Astrocyte (in vitro differentiated cells and primary cell): ENCODE measurements at regions not wholly inside any gene's neighbourhood (a gene's known extent, or its start where the extent isn't known, plus 50 kb on each side); places are given as distances from the start of the nearest gene placed in this dataset.
A peak's percentile ranks its signal among the peaks of the same experiment; 100 is the strongest.
"Not testable (repeated sequence)": the region's sequence is repeated elsewhere in the genome, so short reads cannot be mapped to it uniquely, and the experiment has no call there.

Experiments
- DNase-seq: peaks from one replicate; pipeline ENCODE4 v3.0.0-alpha.2; 2010; ENCODE audit warnings: low read depth
- FAIRE-seq: peaks from 2 replicates; lab custom pipeline; 2011; peaks lifted over from hg19 to GRCh38; lab: Jason Lieb, UNC
- H2AFZ ChIP-seq: 2 replicates; pipeline ENCODE4 v1.6.0; 2012; ENCODE audit warnings: low read depth, low read length, inconsistent platforms
- H3K27ac ChIP-seq: 2 replicates; pipeline ENCODE4 v1.5.1; 2011; ENCODE audit warnings: low read depth, low read length, inconsistent platforms
- H3K27me3 ChIP-seq: 2 replicates; pipeline ENCODE4 v1.6.0; 2011; ENCODE audit warnings: low read length, inconsistent platforms; ENCODE audit not compliant: insufficient read depth
- H3K36me3 ChIP-seq: 2 replicates; pipeline ENCODE4 v1.5.1; 2011; ENCODE audit warnings: low read length, inconsistent platforms; ENCODE audit not compliant: insufficient read depth
- H3K4me1 ChIP-seq: 2 replicates; pipeline ENCODE4 v1.5.1; 2011; ENCODE audit warnings: low read length, inconsistent platforms; ENCODE audit not compliant: insufficient read depth
- H3K4me2 ChIP-seq: 2 replicates; pipeline ENCODE4 v1.6.0; 2012; ENCODE audit warnings: low read length, inconsistent platforms
- H3K4me3 ChIP-seq: 2 replicates; pipeline ENCODE4 v1.5.1; 2011; ENCODE audit warnings: low read depth, mild to moderate bottlenecking, low read length, inconsistent platforms; ENCODE audit not compliant: insufficient read depth
- H3K79me2 ChIP-seq: 2 replicates; pipeline ENCODE4 v1.6.0; 2012; ENCODE audit warnings: mild to moderate bottlenecking, low read length, inconsistent platforms; ENCODE audit not compliant: insufficient read depth
- H3K9ac ChIP-seq: 2 replicates; pipeline ENCODE4 v1.6.0; 2012; ENCODE audit warnings: mild to moderate bottlenecking, low read length, inconsistent platforms
- H3K9me3 ChIP-seq: 2 replicates; pipeline ENCODE4 v1.5.1; 2012; ENCODE audit warnings: low read depth, mild to moderate bottlenecking, low read length, inconsistent platforms; ENCODE audit not compliant: insufficient read depth
- H4K20me1 ChIP-seq: 2 replicates; pipeline ENCODE4 v1.6.0; 2012; ENCODE audit warnings: low read length, inconsistent platforms; ENCODE audit not compliant: insufficient read depth
- H3K27ac Mint-ChIP-seq: one replicate; pipeline ENCODE4 v1.8.0; 2021; ENCODE audit warnings: mild to moderate bottlenecking, mixed read lengths; ENCODE audit not compliant: unreplicated experiment
- H3K27me3 Mint-ChIP-seq: one replicate; pipeline ENCODE4 v1.8.0; 2021; ENCODE audit warnings: low read depth, mixed read lengths; ENCODE audit not compliant: unreplicated experiment
- H3K36me3 Mint-ChIP-seq: one replicate; pipeline ENCODE4 v1.8.0; 2021; ENCODE audit warnings: low read depth, mixed read lengths; ENCODE audit not compliant: unreplicated experiment
- H3K4me1 Mint-ChIP-seq: one replicate; pipeline ENCODE4 v1.8.0; 2021; ENCODE audit warnings: low read depth, mixed read lengths; ENCODE audit not compliant: unreplicated experiment
- H3K4me3 Mint-ChIP-seq: one replicate; pipeline ENCODE4 v1.8.0; 2021; ENCODE audit warnings: mild to moderate bottlenecking, moderate library complexity, mixed read lengths; ENCODE audit not compliant: unreplicated experiment
- H3K9me3 Mint-ChIP-seq: one replicate; pipeline ENCODE4 v1.8.0; 2021; ENCODE audit warnings: mild to moderate bottlenecking, mixed read lengths; ENCODE audit not compliant: unreplicated experiment
- CTCF ChIP-seq: IDR thresholded peaks from 2 replicates; pipeline ENCODE4 v1.5.1; 2011; ENCODE audit warnings: low read depth, mild to moderate bottlenecking, inconsistent platforms, low read length, moderate library complexity; ENCODE audit not compliant: insufficient read depth
- EZH2 ChIP-seq: IDR thresholded peaks from 2 replicates; pipeline ENCODE4 v1.6.1; 2012; ENCODE audit warnings: mild to moderate bottlenecking, low read length, inconsistent platforms; ENCODE audit not compliant: insufficient read depth

GRCh38 chr17:72385475-72385874 is 264.7 kb downstream of the SOX9 start:
- H3K9me3 ChIP-seq, result no peaks in the 10 kb centered on the region
- H3K79me2 ChIP-seq, result no peaks in the 10 kb centered on the region
- no peaks in the 10 kb centered on the region for H3K27me3 ChIP-seq
- no peak overlapping the region for H3K4me3 ChIP-seq
- Mint-ChIP-seq H3K9me3 (peaks cover 3% of the 10 kb centered on the region), H3K4me3 (no peak overlapping the region), H3K27me3 (no peaks in the 10 kb centered on the region), H3K4me1 (peaks cover 36% of the 10 kb centered on the region), H3K36me3 (no peaks in the 10 kb centered on the region), H3K27ac (no peak overlapping the region)
- no peak for TF ChIP-seq CTCF
- TF ChIP-seq EZH2, result no peak
- FAIRE-seq, result no peak
- no peaks in the 10 kb centered on the region for H4K20me1 ChIP-seq
- no peak overlapping the region for H2AFZ ChIP-seq
- H3K4me2 ChIP-seq, result no peak overlapping the region
- H3K4me1 ChIP-seq, result peaks cover 48% of the 10 kb centered on the region
- no peak overlapping the region for H3K27ac ChIP-seq
- DNase-seq, result no peak
- no peak overlapping the region for H3K9ac ChIP-seq
- H3K36me3 ChIP-seq, result no peaks in the 10 kb centered on the region

GRCh38 chr17:72386173-72386572 is 265.4 kb downstream of the SOX9 start:
- peak; percentile 66 for DNase-seq
- H3K9ac ChIP-seq, H3K36me3 Mint-ChIP-seq, H3K27me3 ChIP-seq, H3K36me3 ChIP-seq, H3K9me3 ChIP-seq, H3K9me3 Mint-ChIP-seq, H3K4me3 ChIP-seq, H3K79me2 ChIP-seq, H4K20me1 ChIP-seq, H3K27ac ChIP-seq, H2AFZ ChIP-seq, H3K4me2 ChIP-seq, H3K4me3 Mint-ChIP-seq, FAIRE-seq, H3K27me3 Mint-ChIP-seq: not testable (repeated sequence)
- peaks cover 55% of the 10 kb centered on the region for H3K4me1 ChIP-seq
- Mint-ChIP-seq H3K27ac (peak overlapping the region; percentile 41), H3K4me1 (peaks cover 43% of the 10 kb centered on the region)

GRCh38 chr17:72386619-72387237 is 265.9 kb downstream of the SOX9 start:
- peak overlapping the region; percentile 45 for H3K4me2 ChIP-seq
- H3K4me1 ChIP-seq, result peaks cover 60% of the 10 kb centered on the region

More at GRCh38 chr17:72386619-72387237, 265.9 kb downstream of the SOX9 start:
- Mint-ChIP-seq H3K27me3 (no peaks in the 10 kb centered on the region), H3K4me1 (peaks cover 49% of the 10 kb centered on the region), H3K4me3 (no peak overlapping the region), H3K27ac (peak overlapping the region; percentile 41), H3K9me3 (peaks cover 2% of the 10 kb centered on the region), H3K36me3 (no peaks in the 10 kb centered on the region)
- FAIRE-seq, result no peak
- H3K4me3 ChIP-seq, result no peak overlapping the region
- no peaks in the 10 kb centered on the region for H3K9me3 ChIP-seq
- H3K36me3 ChIP-seq, result no peaks in the 10 kb centered on the region
- H3K9ac ChIP-seq, result no peak overlapping the region
- TF ChIP-seq CTCF (no peak), EZH2 (no peak)
- peak overlapping the region; percentile 19 for H3K27ac ChIP-seq
- H4K20me1 ChIP-seq, result no peaks in the 10 kb centered on the region
- no peak for DNase-seq
- no peaks in the 10 kb centered on the region for H3K79me2 ChIP-seq
- H2AFZ ChIP-seq, result no peak overlapping the region
- no peaks in the 10 kb centered on the region for H3K27me3 ChIP-seq
